ENCODE measurements at regions not wholly inside any gene's neighbourhood (a gene's known extent, or its start where the extent isn't known, plus 50 kb on each side); places are given as distances from the start of the nearest gene placed in this dataset.

GRCh38 chr21:35915030-35915429 lies 145.3 kb downstream of the SETD4 start:
- DNase-seq (ENCODE audit: low spot score): no peak
- no peaks in the 10 kb centered on the region for H3K79me2 ChIP-seq (ENCODE audit: insufficient read depth, low read depth, low read length)
- peaks cover 7% of the 10 kb centered on the region; the same call in 1 of the 2 replicates for H3K9me3 ChIP-seq (ENCODE audit: low read length)
- H4K20me1 ChIP-seq (ENCODE audit: insufficient read depth, low read length): no peaks in the 10 kb centered on the region
- CTCF ChIA-PET (ENCODE audit: unreplicated experiment): no interaction called here
- intact Hi-C loops (cut with micrococcal nuclease; ENCODE audit: unreplicated experiment): no loop called here
- no peaks in the 10 kb centered on the region for H3K36me3 ChIP-seq (ENCODE audit: insufficient read depth, low read length)
- BruUV-seq (replicated peaks): no TSS peak
- TF ChIP-seq, protein P1, sequence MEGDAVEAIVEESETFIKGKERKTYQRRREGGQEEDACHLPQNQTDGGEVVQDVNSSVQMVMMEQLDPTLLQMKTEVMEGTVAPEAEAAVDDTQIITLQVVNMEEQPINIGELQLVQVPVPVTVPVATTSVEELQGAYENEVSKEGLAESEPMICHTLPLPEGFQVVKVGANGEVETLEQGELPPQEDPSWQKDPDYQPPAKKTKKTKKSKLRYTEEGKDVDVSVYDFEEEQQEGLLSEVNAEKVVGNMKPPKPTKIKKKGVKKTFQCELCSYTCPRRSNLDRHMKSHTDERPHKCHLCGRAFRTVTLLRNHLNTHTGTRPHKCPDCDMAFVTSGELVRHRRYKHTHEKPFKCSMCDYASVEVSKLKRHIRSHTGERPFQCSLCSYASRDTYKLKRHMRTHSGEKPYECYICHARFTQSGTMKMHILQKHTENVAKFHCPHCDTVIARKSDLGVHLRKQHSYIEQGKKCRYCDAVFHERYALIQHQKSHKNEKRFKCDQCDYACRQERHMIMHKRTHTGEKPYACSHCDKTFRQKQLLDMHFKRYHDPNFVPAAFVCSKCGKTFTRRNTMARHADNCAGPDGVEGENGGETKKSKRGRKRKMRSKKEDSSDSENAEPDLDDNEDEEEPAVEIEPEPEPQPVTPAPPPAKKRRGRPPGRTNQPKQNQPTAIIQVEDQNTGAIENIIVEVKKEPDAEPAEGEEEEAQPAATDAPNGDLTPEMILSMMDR (conservative IDR thresholded peaks at IDR 0.05; ENCODE audit: low read length): no peak
- TF ChIP-seq EZH2phosphoT487 (IDR thresholded peaks at IDR 0.05; ENCODE audit: borderline replicate concordance, low read depth, low read length): no peak
- H3K4me1 ChIP-seq (ENCODE audit: insufficient read depth, low read length, poor library complexity, severe bottlenecking): no peaks in the 10 kb centered on the region
- H2AFZ ChIP-seq (ENCODE audit: low read length): no peak overlapping the region
- POLR2A ChIA-PET: interaction anchor here (1.5 kb wide), 1 partner anchor 10 kb away, joined by 3 read pairs; no protein-coding TSS in a partner anchor
- H3K4me3 ChIP-seq (ENCODE audit: low read depth, low read length, poor library complexity, severe bottlenecking): no peak overlapping the region
- no peak overlapping the region for H3K27ac ChIP-seq (ENCODE audit: low read depth, low read length, poor library complexity, severe bottlenecking)
- H3K9me2 ChIP-seq (ENCODE audit: insufficient read depth, low read length): no peaks in the 10 kb centered on the region
- H3K4me2 ChIP-seq (ENCODE audit: low read length): no peak overlapping the region

DNA sequence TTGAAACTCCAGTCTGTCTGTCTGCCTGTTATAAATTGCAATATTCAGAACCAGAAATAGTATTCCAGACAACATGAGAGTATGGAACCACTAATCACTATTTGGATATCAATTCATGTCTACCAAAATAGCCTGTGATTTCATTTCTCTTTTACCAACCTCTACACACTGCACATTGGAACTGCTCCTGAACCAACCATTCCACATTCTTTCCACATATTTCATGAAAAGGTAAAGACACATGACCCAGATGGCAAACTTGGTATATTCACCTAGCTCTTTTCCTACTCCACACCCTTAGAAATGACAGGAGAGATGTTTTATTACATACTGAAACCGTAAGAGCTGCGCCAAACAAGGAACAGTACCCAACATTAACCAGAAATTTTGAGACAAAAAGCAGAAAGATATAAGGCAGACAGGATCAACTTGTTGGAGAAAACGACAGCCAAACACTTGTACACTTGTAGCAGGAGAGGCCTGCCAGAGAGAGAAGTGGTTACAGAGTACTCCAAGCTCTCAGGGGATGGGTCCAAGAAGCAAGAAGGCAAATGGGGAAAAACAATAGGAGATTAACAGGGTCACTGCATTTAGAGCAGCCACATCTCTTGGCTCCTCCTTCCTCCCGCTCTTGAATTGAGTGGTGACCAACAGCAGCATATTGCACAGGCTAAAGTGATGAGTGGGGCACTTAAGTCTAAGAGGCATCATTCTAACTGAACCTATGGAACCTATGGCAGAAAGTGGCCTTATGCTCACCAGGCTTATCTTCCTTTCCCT lies 148.7 kb downstream of the SETD4 start:
- Histone ChIP-seq H3K27ac (ENCODE audit: low read depth, low read length, poor library complexity, severe bottlenecking) (no peak overlapping the region), H3K4me2 (ENCODE audit: low read length) (no peak overlapping the region), H3K4me1 (ENCODE audit: insufficient read depth, low read length, poor library complexity, severe bottlenecking) (no peaks in the 10 kb centered on the region), H2AFZ (ENCODE audit: low read length) (no peak overlapping the region), H4K20me1 (ENCODE audit: insufficient read depth, low read length) (no peaks in the 10 kb centered on the region), H3K79me2 (ENCODE audit: insufficient read depth, low read depth, low read length) (no peaks in the 10 kb centered on the region), H3K4me3 (ENCODE audit: low read depth, low read length, poor library complexity, severe bottlenecking) (no peak overlapping the region), H3K9me2 (ENCODE audit: insufficient read depth, low read length) (no peaks in the 10 kb centered on the region), H3K36me3 (ENCODE audit: insufficient read depth, low read length) (no peaks in the 10 kb centered on the region), H3K9me3 (ENCODE audit: low read length) (peaks cover 10% of the 10 kb centered on the region; the same call in 1 of the 2 replicates)
- ChIA-PET POLR2A (interaction anchor here (0.7 kb wide), 1 partner anchor 1095 kb away, joined by 4 read pairs; the partner anchor contains the start of gene RIPPLY3), CTCF (ENCODE audit: unreplicated experiment) (no interaction called here)
- TF ChIP-seq, protein P1 (conservative IDR thresholded peaks at IDR 0.05; ENCODE audit: low read length): no peak
- TF ChIP-seq EZH2phosphoT487 (IDR thresholded peaks at IDR 0.05; ENCODE audit: borderline replicate concordance, low read depth, low read length): no peak
- BruUV-seq (replicated peaks): no TSS peak
- intact Hi-C loops (cut with micrococcal nuclease; ENCODE audit: unreplicated experiment): no loop called here
- DNase-seq (ENCODE audit: low spot score): no peak

Measured in OCI-LY7 (cell line).